OCI-LY7 (cell line): ENCODE measurements at regions not wholly inside any gene's neighbourhood (a gene's known extent, or its start where the extent isn't known, plus 50 kb on each side); places are given as distances from the start of the nearest gene placed in this dataset.
"Not testable (repeated sequence)": the region's sequence is repeated elsewhere in the genome, so short reads cannot be mapped to it uniquely, and the experiment has no call there.

Experiments used
- BruUV-seq: library from RNA; stranded (reverse); fragments of 400-500 nt; replicated peaks from 2 replicates; lab custom pipeline; 2021; lab: Mats Ljungman, UMichigan
- CTCF ChIA-PET: fragments of 300-600 bp; sonication (Branson Sonifier 250); formaldehyde crosslinking; loops from one replicate; lab custom pipeline; 2022; ENCODE audit warnings: antibody characterized with exemption; ENCODE audit not compliant: unreplicated experiment; lab: Charles Lee
- POLR2A ChIA-PET: fragments of 300-600 bp; sonication (Branson Sonifier 250); formaldehyde crosslinking; loops from one replicate; lab custom pipeline; 2022; ENCODE audit warnings: antibody characterized with exemption; lab: Charles Lee
- DNase-seq: peaks from one replicate; pipeline ENCODE4 v3.0.0-alpha.2; 2015; ENCODE audit warnings: low spot score
- H2AFZ ChIP-seq: fragments of 200-600 bp; sonication (generic), shearing (Covaris generic); 2 replicates; pipeline ENCODE4 v1.6.1; 2014; ENCODE audit warnings: mild to moderate bottlenecking, antibody characterized with exemption, low read length, moderate library complexity
- H3K27ac ChIP-seq: fragments of 200-600 bp; sonication (generic); 2 replicates; pipeline ENCODE4 v1.5.1; 2014; ENCODE audit warnings: mixed run types, low read depth, mild to moderate bottlenecking, moderate library complexity, low read length, inconsistent platforms; ENCODE audit not compliant: poor library complexity, severe bottlenecking
- H3K36me3 ChIP-seq: fragments of 200-600 bp; sonication (generic); 2 replicates; pipeline ENCODE4 v1.6.1; 2014; ENCODE audit warnings: mild to moderate bottlenecking, antibody characterized with exemption, low read length, moderate library complexity, mixed read lengths; ENCODE audit not compliant: insufficient read depth
- H3K4me1 ChIP-seq: fragments of 200-600 bp; sonication (generic); 2 replicates; pipeline ENCODE4 v1.5.1; 2014; ENCODE audit warnings: mild to moderate bottlenecking, low read length; ENCODE audit not compliant: insufficient read depth, poor library complexity, severe bottlenecking
- H3K4me2 ChIP-seq: fragments of 200-600 bp; sonication (generic); 2 replicates; pipeline ENCODE4 v1.6.1; 2014; ENCODE audit warnings: mild to moderate bottlenecking, low read length
- H3K4me3 ChIP-seq: fragments of 200-600 bp; sonication (generic); 2 replicates; pipeline ENCODE4 v1.5.1; 2014; ENCODE audit warnings: mild to moderate bottlenecking, low read depth, low read length; ENCODE audit not compliant: poor library complexity, severe bottlenecking
- H3K79me2 ChIP-seq: fragments of 200-600 bp; sonication (generic); 2 replicates; pipeline ENCODE4 v1.6.1; 2016; ENCODE audit warnings: low read depth, mild to moderate bottlenecking, low read length, moderate library complexity, mixed read lengths; ENCODE audit not compliant: insufficient read depth
- H3K9me2 ChIP-seq: fragments of 200-600 bp; sonication (generic); 2 replicates; pipeline ENCODE4 v1.6.1; 2016; ENCODE audit warnings: mild to moderate bottlenecking, low read length, mixed read lengths; ENCODE audit not compliant: insufficient read depth
- H3K9me3 ChIP-seq: fragments of 200-600 bp; sonication (generic); 2 replicates; pipeline ENCODE4 v1.6.1; 2014; ENCODE audit warnings: mild to moderate bottlenecking, mixed run types, low read length, mixed read lengths
- H4K20me1 ChIP-seq: fragments of 200-600 bp; sonication (generic); 2 replicates; pipeline ENCODE4 v1.6.1; 2014; ENCODE audit warnings: mild to moderate bottlenecking, antibody characterized with exemption, low read length, moderate library complexity, mixed read lengths; ENCODE audit not compliant: insufficient read depth
- EZH2phosphoT487 ChIP-seq: fragments of 200-600 bp; sonication (generic); IDR thresholded peaks from 2 replicates; pipeline ENCODE4 v1.6.1; 2018; ENCODE audit warnings: low read depth, borderline replicate concordance, mild to moderate bottlenecking, mixed run types, antibody characterized with exemption, low read length, moderate library complexity, mixed read lengths
- intact Hi-C: fragments of 100-400 bp; cut with micrococcal nuclease; formaldehyde crosslinking; loops from one replicate; pipeline ENCODE4 v1.10.0; 2022; ENCODE audit not compliant: unreplicated experiment
- TF ChIP-seq, protein P1 (sequence below): fragments of 200-600 bp; sonication (generic); conservative IDR thresholded peaks from 2 replicates; pipeline ENCODE4 v1.5.1; 2014; ENCODE audit warnings: mild to moderate bottlenecking, antibody characterized with exemption, low read length, moderate library complexity, mixed read lengths

DNA sequence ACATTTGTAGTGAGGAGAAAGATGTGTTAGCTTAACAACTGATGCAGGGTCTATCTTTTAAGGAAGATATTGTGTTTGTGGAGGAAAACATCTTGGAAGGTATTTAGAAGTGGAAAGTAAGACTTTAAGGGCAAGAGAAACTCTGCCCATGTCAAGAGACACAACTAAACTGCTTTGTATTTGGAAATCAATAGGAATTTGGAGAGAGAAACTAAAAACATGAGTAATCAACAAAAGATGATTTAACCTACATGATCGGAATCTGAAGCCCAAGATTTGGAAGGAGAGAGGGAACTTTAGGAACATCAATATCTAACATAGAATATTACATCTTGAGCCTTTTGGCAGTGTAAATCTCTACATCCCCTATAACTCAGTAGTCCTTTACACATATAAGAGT, 184.2 kb upstream of the COL3A1 start:
- TF ChIP-seq EZH2phosphoT487, result no peak
- TF ChIP-seq, protein P1, sequence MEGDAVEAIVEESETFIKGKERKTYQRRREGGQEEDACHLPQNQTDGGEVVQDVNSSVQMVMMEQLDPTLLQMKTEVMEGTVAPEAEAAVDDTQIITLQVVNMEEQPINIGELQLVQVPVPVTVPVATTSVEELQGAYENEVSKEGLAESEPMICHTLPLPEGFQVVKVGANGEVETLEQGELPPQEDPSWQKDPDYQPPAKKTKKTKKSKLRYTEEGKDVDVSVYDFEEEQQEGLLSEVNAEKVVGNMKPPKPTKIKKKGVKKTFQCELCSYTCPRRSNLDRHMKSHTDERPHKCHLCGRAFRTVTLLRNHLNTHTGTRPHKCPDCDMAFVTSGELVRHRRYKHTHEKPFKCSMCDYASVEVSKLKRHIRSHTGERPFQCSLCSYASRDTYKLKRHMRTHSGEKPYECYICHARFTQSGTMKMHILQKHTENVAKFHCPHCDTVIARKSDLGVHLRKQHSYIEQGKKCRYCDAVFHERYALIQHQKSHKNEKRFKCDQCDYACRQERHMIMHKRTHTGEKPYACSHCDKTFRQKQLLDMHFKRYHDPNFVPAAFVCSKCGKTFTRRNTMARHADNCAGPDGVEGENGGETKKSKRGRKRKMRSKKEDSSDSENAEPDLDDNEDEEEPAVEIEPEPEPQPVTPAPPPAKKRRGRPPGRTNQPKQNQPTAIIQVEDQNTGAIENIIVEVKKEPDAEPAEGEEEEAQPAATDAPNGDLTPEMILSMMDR, result no peak
- POLR2A ChIA-PET, result no interaction called here
- H4K20me1 ChIP-seq, result no peaks in the 10 kb centered on the region
- H3K4me1 ChIP-seq, result no peaks in the 10 kb centered on the region
- DNase-seq, result no peak
- CTCF ChIA-PET, result no interaction called here
- H3K79me2 ChIP-seq, result no peaks in the 10 kb centered on the region
- intact Hi-C loops, result no loop called here
- no peak overlapping the region for H2AFZ ChIP-seq
- no peaks in the 10 kb centered on the region for H3K9me3 ChIP-seq
- no peak overlapping the region for H3K4me2 ChIP-seq
- H3K9me2 ChIP-seq, result no peaks in the 10 kb centered on the region
- no peak overlapping the region for H3K27ac ChIP-seq
- no peak overlapping the region for H3K4me3 ChIP-seq
- no peaks in the 10 kb centered on the region for H3K36me3 ChIP-seq
- BruUV-seq, result no TSS peak

DNA sequence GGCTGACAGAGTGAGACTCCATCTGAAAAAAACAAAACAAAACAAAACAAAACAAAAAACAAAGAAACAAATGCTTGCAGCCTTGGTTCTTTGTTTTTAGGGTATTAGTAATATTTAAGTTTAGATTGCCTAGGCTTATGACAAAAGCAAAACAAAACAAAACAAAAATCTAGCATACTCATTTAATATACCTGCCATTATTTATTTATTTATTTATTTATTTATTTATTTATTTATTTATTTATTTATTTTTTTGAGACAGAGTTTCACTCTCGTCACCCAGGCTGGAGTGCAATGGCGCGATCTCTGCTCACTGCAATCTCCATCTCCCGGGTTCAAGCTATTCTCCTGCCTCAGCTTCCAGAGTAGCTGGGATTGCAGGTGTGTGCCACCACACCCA, 179.7 kb upstream of the COL3A1 start:
- H3K9me2 ChIP-seq, POLR2A ChIA-PET, H3K4me3 ChIP-seq, H3K4me1 ChIP-seq, H3K9me3 ChIP-seq, H3K27ac ChIP-seq, BruUV-seq, H3K79me2 ChIP-seq, H4K20me1 ChIP-seq, H3K36me3 ChIP-seq, CTCF ChIA-PET, DNase-seq, intact Hi-C loops, H2AFZ ChIP-seq, H3K4me2 ChIP-seq: not testable (repeated sequence)

DNA sequence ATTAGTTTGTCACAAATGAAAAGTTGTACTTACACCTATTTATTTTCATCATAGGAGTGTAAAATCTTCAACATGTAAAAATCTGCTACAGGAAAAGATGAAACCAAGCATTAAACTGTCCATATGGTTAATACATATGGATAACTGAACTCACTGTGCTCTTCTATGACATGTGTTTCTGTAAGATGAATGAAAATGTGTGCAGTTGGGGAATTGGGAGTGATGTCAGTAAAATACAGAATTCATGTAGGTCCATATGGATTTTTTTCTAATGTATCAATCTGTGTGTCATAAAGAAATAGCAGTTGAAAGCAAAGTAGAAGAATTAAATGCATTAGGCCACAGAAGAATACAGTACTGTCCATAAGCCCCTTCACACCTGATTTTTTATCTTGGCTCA, 178.4 kb upstream of the COL3A1 start:
- intact Hi-C loops, result no loop called here
- ChIA-PET POLR2A (no interaction called here), CTCF (no interaction called here)
- TF ChIP-seq EZH2phosphoT487, result no peak
- TF ChIP-seq, protein P1, result no peak
- no peaks in the 10 kb centered on the region for H3K4me1 ChIP-seq
- no peak overlapping the region for H3K4me3 ChIP-seq
- H3K9me2 ChIP-seq, result no peaks in the 10 kb centered on the region
- no peaks in the 10 kb centered on the region for H3K79me2 ChIP-seq
- no TSS peak for BruUV-seq
- no peak overlapping the region for H3K4me2 ChIP-seq
- H2AFZ ChIP-seq, result no peak overlapping the region
- no peaks in the 10 kb centered on the region for H4K20me1 ChIP-seq
- no peak for DNase-seq
- H3K36me3 ChIP-seq, result no peaks in the 10 kb centered on the region
- H3K9me3 ChIP-seq, result no peaks in the 10 kb centered on the region
- H3K27ac ChIP-seq, result no peak overlapping the region
